HG02571 (cell line): ENCODE measurements at regions not wholly inside any gene's neighbourhood (a gene's known extent, or its start where the extent isn't known, plus 50 kb on each side); places are given as distances from the start of the nearest gene placed in this dataset.
"Not testable (repeated sequence)": the region's sequence is repeated elsewhere in the genome, so short reads cannot be mapped to it uniquely, and the experiment has no call there.

Experiments
- ATAC-seq: cut with Tn5 transposase; IDR thresholded peaks from one replicate; pipeline ENCODE4 v1.9.1; 2021; ENCODE audit warnings: mild to moderate bottlenecking, moderate library complexity; ENCODE audit not compliant: unreplicated experiment

GRCh38 chrX:26631385-26631784 lies 415.4 kb downstream of the MAGEB5 start:
- no peak for ATAC-seq

DNA sequence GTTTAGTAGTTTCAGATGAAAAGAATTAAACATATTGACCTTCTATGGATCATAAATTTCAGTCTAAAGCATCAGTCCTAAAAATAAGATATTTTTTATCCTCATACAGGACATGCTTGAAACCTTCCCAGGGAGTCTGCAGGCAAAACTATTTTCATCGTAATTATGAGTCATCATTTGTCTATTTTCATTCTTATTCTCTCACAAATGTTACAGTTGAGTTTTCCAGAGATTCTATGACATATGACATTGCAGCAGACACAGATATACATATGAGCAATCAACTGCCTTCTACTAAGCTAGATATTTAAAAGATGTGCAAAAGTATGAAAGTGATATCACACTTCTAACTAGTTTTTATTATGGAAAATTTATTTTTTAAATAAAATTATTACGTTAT lies 398.0 kb downstream of the MAGEB5 start:
- ATAC-seq = no peak

GRCh38 chrX:26606971-26607370 lies 391.0 kb downstream of the MAGEB5 start:
- ATAC-seq = no peak

- ATAC-seq = no peak
Measured at GRCh38 chrX:26597981-26598380, 382.0 kb downstream of the MAGEB5 start.

DNA sequence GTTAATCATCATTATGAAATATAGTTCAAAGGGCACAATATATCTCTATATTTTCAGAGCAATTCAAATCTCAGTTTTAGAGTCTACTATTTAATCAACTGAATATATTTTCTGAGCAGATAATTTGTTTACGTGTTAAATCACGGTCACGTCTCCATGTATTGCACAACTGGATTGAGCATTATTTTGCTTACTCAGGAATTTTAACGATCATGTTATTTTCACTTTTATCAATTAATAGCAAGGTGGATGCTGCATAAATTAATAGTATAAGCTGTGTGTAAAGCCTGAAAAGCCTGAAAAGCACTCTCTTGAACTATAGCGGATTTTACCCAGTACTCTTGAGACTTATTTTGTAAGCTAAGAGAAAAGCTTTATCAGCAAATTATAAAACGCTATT lies 374.9 kb downstream of the MAGEB5 start:
- ATAC-seq = no peak

DNA sequence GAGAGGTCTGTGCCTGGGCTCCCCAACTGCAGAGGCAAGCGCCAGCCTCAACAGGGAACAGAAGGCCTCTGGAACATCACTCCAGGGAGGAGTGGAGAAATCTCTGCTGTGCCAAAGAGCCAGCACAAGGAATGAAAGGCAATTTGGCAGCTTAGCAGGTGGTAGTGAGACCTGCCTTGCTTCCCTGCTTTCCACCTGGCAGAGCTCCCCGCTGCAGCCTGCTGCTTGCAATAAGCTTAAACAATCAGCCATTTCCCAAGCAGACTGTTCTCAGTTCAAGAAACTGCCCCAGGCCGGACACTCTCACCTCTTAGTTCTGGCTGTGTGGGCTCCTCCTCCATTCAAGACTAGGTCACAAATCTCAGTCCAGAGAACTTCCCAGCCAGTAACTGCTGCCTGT lies 370.6 kb downstream of the MAGEB5 start:
- no peak for ATAC-seq

DNA sequence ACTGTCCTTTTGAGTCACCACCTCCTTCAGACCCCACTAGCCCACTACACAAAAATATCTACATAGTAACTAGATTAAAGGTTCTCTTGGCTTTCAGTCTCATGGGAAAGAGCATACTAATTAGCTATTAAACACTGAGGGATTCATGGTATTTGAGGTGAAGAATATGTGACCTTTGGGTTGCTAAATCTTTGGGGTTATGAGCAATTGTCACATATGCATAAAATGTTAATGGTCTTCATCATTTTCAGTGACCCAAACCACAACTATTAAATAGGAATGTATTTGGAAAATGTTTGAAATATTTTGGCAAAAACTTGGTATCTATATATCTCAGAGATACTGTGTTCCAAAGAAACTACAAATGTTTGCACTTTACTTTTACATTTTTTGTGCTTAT lies 365.1 kb downstream of the MAGEB5 start:
- ATAC-seq = no peak

- no peak for ATAC-seq
Measured at GRCh38 chrX:26580021-26580420, 364.1 kb downstream of the MAGEB5 start.

DNA sequence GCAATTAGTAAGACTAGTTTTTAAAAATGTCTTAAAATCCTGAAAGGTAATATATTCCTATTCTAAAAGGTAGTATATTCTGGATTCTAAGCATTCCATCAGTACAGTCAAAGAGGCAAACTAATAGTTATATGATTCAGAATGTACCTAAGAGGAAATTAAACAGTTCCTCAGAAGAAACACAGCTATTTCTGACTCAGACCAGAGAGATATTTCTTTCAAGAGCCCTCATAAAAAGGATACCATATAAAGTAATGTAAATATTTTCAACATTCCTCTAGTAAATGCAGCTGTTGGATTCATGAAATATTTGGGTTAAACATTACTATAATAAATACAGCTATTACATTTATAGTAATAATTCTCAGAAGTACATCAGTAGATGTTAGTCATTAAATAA lies 358.3 kb downstream of the MAGEB5 start:
- no peak for ATAC-seq

DNA sequence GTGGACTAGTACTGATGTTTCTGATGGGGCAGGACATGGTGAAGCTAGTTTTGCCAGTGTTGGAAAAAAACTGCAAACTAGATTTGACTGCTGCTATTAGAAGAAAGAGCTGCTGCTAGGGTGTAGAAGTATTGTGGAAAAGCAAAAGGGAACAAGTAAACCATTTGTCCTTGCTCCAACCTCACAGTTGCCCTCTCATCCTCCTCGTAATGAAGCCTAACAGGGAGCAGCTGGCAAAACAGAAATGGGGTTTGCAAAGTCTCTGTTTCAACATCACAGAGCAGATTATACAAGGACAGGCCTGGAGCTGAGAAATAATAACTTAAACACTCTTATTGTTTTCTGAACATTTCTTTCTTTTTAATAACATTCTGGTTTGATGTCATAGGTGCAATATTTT lies 346.2 kb downstream of the MAGEB5 start:
- no peak for ATAC-seq

GRCh38 chrX:26559855-26560254 lies 343.9 kb downstream of the MAGEB5 start:
- no peak for ATAC-seq

- no peak for ATAC-seq
Measured at GRCh38 chrX:26558719-26559386, 342.9 kb downstream of the MAGEB5 start.

- ATAC-seq = no peak
Measured at GRCh38 chrX:26557691-26558321, 341.8 kb downstream of the MAGEB5 start.

GRCh38 chrX:26525768-26526167 lies 309.8 kb downstream of the MAGEB5 start:
- not testable (repeated sequence) for ATAC-seq

- ATAC-seq = no peak
Measured at GRCh38 chrX:26522501-26522900, 306.5 kb downstream of the MAGEB5 start.

- ATAC-seq = no peak
Measured at GRCh38 chrX:26511589-26512363, 295.8 kb downstream of the MAGEB5 start.

GRCh38 chrX:26470941-26471340 lies 255.0 kb downstream of the MAGEB5 start:
- ATAC-seq = no peak

- no peak for ATAC-seq
Measured at GRCh38 chrX:26466387-26466786, 250.4 kb downstream of the MAGEB5 start.

DNA sequence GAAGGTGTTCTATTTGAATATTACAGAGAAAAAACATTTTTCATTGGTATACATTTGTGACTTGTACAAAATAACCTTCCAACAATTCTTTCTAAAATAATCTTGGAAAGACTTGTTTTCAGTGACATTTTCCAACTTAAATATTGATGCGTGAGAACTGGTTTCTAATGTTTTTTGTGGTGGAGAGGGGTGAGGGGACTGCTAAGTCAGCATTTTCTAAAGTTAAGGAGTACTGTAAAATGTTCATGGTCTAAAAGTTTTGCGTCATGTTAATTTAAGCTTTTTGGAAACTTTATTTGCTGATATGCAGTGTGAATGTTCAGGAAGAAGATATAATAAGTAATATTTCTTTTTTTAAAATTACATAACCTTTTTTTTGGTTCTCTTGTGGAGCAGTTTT lies 229.3 kb downstream of the MAGEB5 start:
- no peak for ATAC-seq

DNA sequence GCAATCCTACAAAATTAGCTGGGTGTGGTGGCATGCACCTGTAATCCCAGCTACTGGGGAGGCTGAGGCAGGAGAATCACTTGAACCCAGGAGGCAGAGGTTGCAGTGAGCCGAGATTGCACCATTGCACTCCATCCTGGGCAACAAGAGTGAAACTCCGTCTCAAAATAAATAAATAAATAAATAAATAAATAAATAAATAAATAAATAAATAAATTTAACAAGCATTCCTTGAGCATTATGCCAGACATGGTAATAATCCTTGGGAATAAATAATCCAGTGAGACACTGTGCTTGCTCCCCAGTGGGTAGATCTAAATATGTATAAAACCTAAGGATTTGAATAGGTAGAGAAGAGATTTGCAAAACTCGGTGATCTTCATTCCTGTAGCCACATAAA lies 228.4 kb downstream of the MAGEB5 start:
- ATAC-seq = not testable (repeated sequence)

- no peak for ATAC-seq
Measured at GRCh38 chrX:26442340-26442739, 226.4 kb downstream of the MAGEB5 start.

DNA sequence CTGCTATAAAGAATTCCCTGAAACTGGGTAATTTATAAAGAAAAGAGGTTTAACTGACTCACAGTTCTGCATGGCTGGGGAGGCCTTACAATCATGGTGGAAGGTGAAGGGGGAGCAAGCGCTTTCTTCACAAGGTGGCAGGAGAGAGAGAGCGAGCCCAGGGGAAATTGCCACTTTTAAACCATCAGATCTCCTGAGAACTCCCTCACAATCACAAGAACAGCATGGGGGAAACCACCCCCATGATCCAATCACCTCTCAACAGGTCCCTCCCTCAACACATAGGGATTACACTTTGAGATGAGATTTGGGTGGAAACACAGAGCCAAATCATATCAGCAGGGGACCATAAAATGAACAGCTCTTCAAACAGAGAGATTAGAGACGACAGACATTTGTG lies 198.6 kb downstream of the MAGEB5 start:
- ATAC-seq = no peak
